ENCODE measurements at regions not wholly inside any gene's neighbourhood (a gene's known extent, or its start where the extent isn't known, plus 50 kb on each side); places are given as distances from the start of the nearest gene placed in this dataset.

GRCh38 chr5:103435136-103435889 lies 127.3 kb downstream of the NUDT12 start:
- no peak overlapping the region for H3K27ac ChIP-seq
- no peaks in the 10 kb centered on the region for H3K27me3 ChIP-seq
- TF ChIP-seq CTCF (IDR thresholded peaks at IDR 0.05) (no peak), POLR2AphosphoS5 (IDR thresholded peaks at IDR 0.05; ENCODE audit: insufficient read depth in 1 of 2, low read depth in 1 of 2) (no peak), POLR2A (IDR thresholded peaks at IDR 0.05) (no peak)
- no peak for DNase-seq (ENCODE audit: extremely low spot score in 2 of 2)
- no peaks in the 10 kb centered on the region for H3K36me3 ChIP-seq
- H3K9me3 ChIP-seq, result no peaks in the 10 kb centered on the region
- intact Hi-C loops (cut with DNase I), result no loop called here
- H3K4me1 ChIP-seq, result no peaks in the 10 kb centered on the region
- H3K4me3 ChIP-seq, result no peak overlapping the region

- no peaks in the 10 kb centered on the region for H3K36me3 ChIP-seq
- no peak overlapping the region for H3K27ac ChIP-seq
- H3K27me3 ChIP-seq, result no peaks in the 10 kb centered on the region
- TF ChIP-seq CTCF (IDR thresholded peaks at IDR 0.05) (no peak), POLR2A (IDR thresholded peaks at IDR 0.05) (no peak), POLR2AphosphoS5 (IDR thresholded peaks at IDR 0.05; ENCODE audit: insufficient read depth in 1 of 2, low read depth in 1 of 2) (no peak)
- no peak overlapping the region for H3K4me3 ChIP-seq
- intact Hi-C loops (cut with DNase I), result no loop called here
- no peaks in the 10 kb centered on the region for H3K9me3 ChIP-seq
- no peaks in the 10 kb centered on the region for H3K4me1 ChIP-seq
- DNase-seq (ENCODE audit: extremely low spot score in 2 of 2), result no peak
These were observed 128.5 kb downstream of the NUDT12 start for GRCh38 chr5:103434057-103434456.

DNA sequence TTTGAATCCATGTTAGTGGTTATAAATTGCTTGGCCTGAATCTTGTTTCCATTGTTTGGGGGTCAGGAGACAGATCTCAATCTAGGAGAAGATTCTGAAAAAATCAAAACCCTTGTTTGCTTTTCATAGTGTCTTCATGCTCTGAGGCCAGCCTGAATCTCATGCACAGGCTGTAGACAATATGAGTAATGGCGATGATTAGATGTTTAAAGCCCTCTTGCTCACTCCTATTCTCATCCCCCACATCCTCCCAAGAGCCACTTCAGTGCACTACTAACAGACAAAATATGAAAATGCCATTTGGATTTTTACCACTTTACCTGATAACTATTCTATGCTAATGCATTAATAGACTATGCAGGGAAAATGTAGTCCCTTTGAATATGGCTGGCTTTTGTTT lies 129.4 kb downstream of the NUDT12 start:
- Histone ChIP-seq H3K4me1 (no peaks in the 10 kb centered on the region), H3K27ac (no peak overlapping the region)

DNA sequence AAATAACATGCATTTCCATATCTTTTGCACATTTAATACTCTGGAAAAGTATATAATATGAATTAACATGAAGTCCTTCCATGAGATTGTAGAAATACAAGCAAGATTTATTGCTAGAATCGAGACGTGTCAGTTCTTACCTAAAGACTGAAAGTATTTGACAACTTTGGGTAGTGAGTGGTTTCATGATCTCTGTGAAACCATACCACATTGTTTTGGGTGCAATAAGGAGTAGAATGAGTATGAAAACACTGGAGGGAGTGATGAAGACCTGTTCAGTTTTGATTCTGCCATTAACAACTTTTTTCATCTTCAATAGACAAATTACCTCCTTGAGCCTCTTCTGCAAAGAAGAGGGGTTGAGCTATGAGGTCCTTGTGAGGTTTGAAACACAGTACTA lies 133.7 kb downstream of the NUDT12 start:
- intact Hi-C loops (cut with DNase I), result no loop called here
- no peaks in the 10 kb centered on the region for H3K36me3 ChIP-seq
- H3K4me1 ChIP-seq, result no peaks in the 10 kb centered on the region
- no peak overlapping the region for H3K27ac ChIP-seq
- H3K27me3 ChIP-seq, result no peaks in the 10 kb centered on the region
- H3K9me3 ChIP-seq, result no peaks in the 10 kb centered on the region
- H3K4me3 ChIP-seq, result no peak overlapping the region
- no peak for DNase-seq (ENCODE audit: extremely low spot score in 2 of 2)
- TF ChIP-seq POLR2A (IDR thresholded peaks at IDR 0.05) (no peak), CTCF (IDR thresholded peaks at IDR 0.05) (no peak), POLR2AphosphoS5 (IDR thresholded peaks at IDR 0.05; ENCODE audit: insufficient read depth in 1 of 2, low read depth in 1 of 2) (no peak)

More for the DNA sequence above, 129.4 kb downstream of the NUDT12 start:
- no peak for DNase-seq (ENCODE audit: extremely low spot score in 2 of 2)
- intact Hi-C loops (cut with DNase I), result no loop called here
- H3K27me3 ChIP-seq, result no peaks in the 10 kb centered on the region
- H3K36me3 ChIP-seq, result no peaks in the 10 kb centered on the region
- TF ChIP-seq POLR2A (IDR thresholded peaks at IDR 0.05) (no peak), POLR2AphosphoS5 (IDR thresholded peaks at IDR 0.05; ENCODE audit: insufficient read depth in 1 of 2, low read depth in 1 of 2) (no peak), CTCF (IDR thresholded peaks at IDR 0.05) (no peak)
- no peak overlapping the region for H3K4me3 ChIP-seq
- no peaks in the 10 kb centered on the region for H3K9me3 ChIP-seq

DNA sequence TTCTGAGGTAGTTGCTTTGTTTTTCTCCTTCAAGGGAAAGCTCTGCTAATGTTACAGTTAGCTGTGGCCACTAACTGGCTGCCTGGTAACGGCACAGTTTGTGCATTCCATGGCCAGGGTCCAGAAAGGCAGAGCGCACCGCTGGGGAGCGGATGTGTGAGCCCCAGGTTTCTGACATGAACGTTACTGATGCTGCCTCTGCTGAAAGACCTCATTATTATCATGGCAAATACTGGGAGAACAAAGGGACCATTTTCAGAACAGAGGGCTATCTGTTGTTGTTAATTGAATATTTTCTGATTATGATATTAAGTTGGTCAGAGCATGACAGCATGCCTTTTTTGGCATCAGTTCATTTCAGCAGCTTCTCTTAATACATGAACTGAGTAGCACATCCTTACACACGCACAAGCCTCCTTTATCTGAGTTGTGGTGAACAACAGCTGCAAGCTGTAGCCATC lies 134.1 kb downstream of the NUDT12 start:
- H3K9me3 ChIP-seq, result no peaks in the 10 kb centered on the region
- no peaks in the 10 kb centered on the region for H3K27me3 ChIP-seq
- no peaks in the 10 kb centered on the region for H3K36me3 ChIP-seq
- intact Hi-C loops (cut with DNase I), result no loop called here
- no peak overlapping the region for H3K4me3 ChIP-seq
- H3K4me1 ChIP-seq, result no peaks in the 10 kb centered on the region
- TF ChIP-seq POLR2A (IDR thresholded peaks at IDR 0.05) (no peak), POLR2AphosphoS5 (IDR thresholded peaks at IDR 0.05; ENCODE audit: insufficient read depth in 1 of 2, low read depth in 1 of 2) (no peak), CTCF (IDR thresholded peaks at IDR 0.05) (no peak)
- no peak overlapping the region for H3K27ac ChIP-seq
- DNase-seq (ENCODE audit: extremely low spot score in 2 of 2), result no peak
